ENCODE measurements at regions not wholly inside any gene's neighbourhood (a gene's known extent, or its start where the extent isn't known, plus 50 kb on each side); places are given as distances from the start of the nearest gene placed in this dataset.
A peak's percentile ranks its signal among the peaks of the same experiment; 100 is the strongest.
"Not testable (repeated sequence)": the region's sequence is repeated elsewhere in the genome, so short reads cannot be mapped to it uniquely, and the experiment has no call there.

- no peak for DNase-seq (ENCODE audit: low read depth in 2 of 2)
Observed at GRCh38 chr11:127950162-127950561, 637.2 kb downstream of the ETS1 start.

- no peak for DNase-seq (ENCODE audit: low read depth in 2 of 2)
Observed at GRCh38 chr11:127943763-127944162, 643.6 kb downstream of the ETS1 start.

GRCh38 chr11:127943152-127943551 is 644.2 kb downstream of the ETS1 start:
- no peak for DNase-seq (ENCODE audit: low read depth in 2 of 2)

- not testable (repeated sequence) for DNase-seq (ENCODE audit: low read depth in 2 of 2)
Observed at GRCh38 chr11:127941554-127941953, 645.8 kb downstream of the ETS1 start.

GRCh38 chr11:127939000-127939399 is 648.4 kb downstream of the ETS1 start:
- no peak for DNase-seq (ENCODE audit: low read depth in 2 of 2)

GRCh38 chr11:127935081-127935480 is 652.3 kb downstream of the ETS1 start:
- no peak for DNase-seq (ENCODE audit: low read depth in 2 of 2)

GRCh38 chr11:127933961-127934360 is 653.4 kb downstream of the ETS1 start:
- DNase-seq (ENCODE audit: low read depth in 2 of 2), result not testable (repeated sequence)

GRCh38 chr11:127931803-127932202 is 655.6 kb downstream of the ETS1 start:
- DNase-seq (ENCODE audit: low read depth in 2 of 2), result no peak

GRCh38 chr11:127926721-127927120 is 660.6 kb downstream of the ETS1 start:
- DNase-seq (ENCODE audit: low read depth in 2 of 2), result no peak

- DNase-seq (ENCODE audit: low read depth in 2 of 2), result no peak
Observed at GRCh38 chr11:127925475-127925874, 661.9 kb downstream of the ETS1 start.

GRCh38 chr11:127919206-127920000 is 668.0 kb downstream of the ETS1 start:
- DNase-seq (ENCODE audit: low read depth in 2 of 2), result peak; percentile 50 to 61

GRCh38 chr11:127902382-127902781 is 685.0 kb downstream of the ETS1 start:
- no peak for DNase-seq (ENCODE audit: low read depth in 2 of 2)

GRCh38 chr11:127898422-127899365 is 688.7 kb downstream of the ETS1 start:
- DNase-seq (ENCODE audit: low read depth in 2 of 2), result no peak

- no peak for DNase-seq (ENCODE audit: low read depth in 2 of 2)
Observed at GRCh38 chr11:127895776-127896175, 691.6 kb downstream of the ETS1 start.

GRCh38 chr11:127894316-127894715 is 693.0 kb downstream of the ETS1 start:
- DNase-seq (ENCODE audit: low read depth in 2 of 2), result no peak

- no peak for DNase-seq (ENCODE audit: low read depth in 2 of 2)
Observed at GRCh38 chr11:127890030-127890615, 697.2 kb downstream of the ETS1 start.

GRCh38 chr11:127888386-127888785 is 699.0 kb downstream of the ETS1 start:
- DNase-seq (ENCODE audit: low read depth in 2 of 2), result no peak

- DNase-seq (ENCODE audit: low read depth in 2 of 2), result no peak
Observed at GRCh38 chr11:127875131-127875530, 712.2 kb downstream of the ETS1 start.

- no peak for DNase-seq (ENCODE audit: low read depth in 2 of 2)
Observed at GRCh38 chr11:127873478-127873877, 713.9 kb downstream of the ETS1 start.

- DNase-seq (ENCODE audit: low read depth in 2 of 2), result no peak
Observed at GRCh38 chr11:127866109-127866508, 721.2 kb downstream of the ETS1 start.

GRCh38 chr11:127864861-127865260 is 722.5 kb downstream of the ETS1 start:
- no peak for DNase-seq (ENCODE audit: low read depth in 2 of 2)

- no peak for DNase-seq (ENCODE audit: low read depth in 2 of 2)
Observed at GRCh38 chr11:127862406-127862805, 725.0 kb downstream of the ETS1 start.
